Esophagus squamous epithelium (tissue), 5 donors: ENCODE measurements at regions not wholly inside any gene's neighbourhood (a gene's known extent, or its start where the extent isn't known, plus 50 kb on each side); places are given as distances from the start of the nearest gene placed in this dataset.

Experiments used
- DNase-seq: peaks from one replicate; lab custom pipeline; 2025; lab: John Stamatoyannopoulos, UW
- H3K27ac ChIP-seq, 4 donors: fragments of 200-600 bp; sonication (generic); one replicate each; pipeline ENCODE4 v1.5.1; 2016 to 2019; ENCODE audit warnings: mild to moderate bottlenecking in 1 of 4
- H3K27me3 ChIP-seq, 4 donors: fragments of 200-600 bp; sonication (generic); 1 replicate in 3 of 4; 2 replicates in 1 of 4; pipeline versions ENCODE4 v1.5.1 to v1.6.0; 2017 to 2021; ENCODE audit warnings: antibody characterized with exemption in 1 of 4
- H3K36me3 ChIP-seq, 3 donors: fragments of 200-600 bp; sonication (generic); one replicate each; pipeline ENCODE4 v1.5.1; 2016 to 2019
- H3K4me1 ChIP-seq, 3 donors: fragments of 200-600 bp; sonication (generic); one replicate each; pipeline ENCODE4 v1.5.1; 2017 to 2019
- H3K4me3 ChIP-seq, 4 donors: fragments of 200-600 bp; sonication (generic); 1 replicate in 3 of 4; 2 replicates in 1 of 4; pipeline ENCODE4 v1.5.1; 2016 to 2019; ENCODE audit warnings: mild to moderate bottlenecking in 2 of 4, moderate library complexity in 1 of 4
- H3K9me3 ChIP-seq, 3 donors: fragments of 200-600 bp; sonication (generic); one replicate each; pipeline ENCODE4 v1.5.1; 2016 to 2019
- POLR2A ChIP-seq, 4 donors: fragments of 450-650 bp; IDR thresholded peaks; one replicate each; pipeline ENCODE4 v1.6.1; 2017; ENCODE audit warnings: antibody characterized with exemption in 4 of 4, mild to moderate bottlenecking in 4 of 4, moderate library complexity in 3 of 4
- WGBS, 2 donors: methylation state at CpG; one replicate each; pipeline ENCODE4 v1.1.5; 2018; 5-methylcytosine and 5-hydroxymethylcytosine counted together
- intact Hi-C: fragments of 100-400 bp; cut with DNase I; formaldehyde crosslinking; loops from one replicate; pipeline ENCODE4 v1.15.0; 2022
- TF ChIP-seq, protein P1 (sequence below), 6 experiments: fragments of 450-650 bp in 4 of 6; fragments of 200-600 bp in 2 of 6; sonication (generic) in 2 of 6; IDR thresholded peaks; one replicate each; pipeline ENCODE4 v1.5.1; 2016 to 2019; ENCODE audit warnings: antibody characterized with exemption in 6 of 6, mild to moderate bottlenecking in 4 of 6, moderate library complexity in 4 of 6
- donor health status: DM: yes; HTN: yes; CAD: no.

DNA sequence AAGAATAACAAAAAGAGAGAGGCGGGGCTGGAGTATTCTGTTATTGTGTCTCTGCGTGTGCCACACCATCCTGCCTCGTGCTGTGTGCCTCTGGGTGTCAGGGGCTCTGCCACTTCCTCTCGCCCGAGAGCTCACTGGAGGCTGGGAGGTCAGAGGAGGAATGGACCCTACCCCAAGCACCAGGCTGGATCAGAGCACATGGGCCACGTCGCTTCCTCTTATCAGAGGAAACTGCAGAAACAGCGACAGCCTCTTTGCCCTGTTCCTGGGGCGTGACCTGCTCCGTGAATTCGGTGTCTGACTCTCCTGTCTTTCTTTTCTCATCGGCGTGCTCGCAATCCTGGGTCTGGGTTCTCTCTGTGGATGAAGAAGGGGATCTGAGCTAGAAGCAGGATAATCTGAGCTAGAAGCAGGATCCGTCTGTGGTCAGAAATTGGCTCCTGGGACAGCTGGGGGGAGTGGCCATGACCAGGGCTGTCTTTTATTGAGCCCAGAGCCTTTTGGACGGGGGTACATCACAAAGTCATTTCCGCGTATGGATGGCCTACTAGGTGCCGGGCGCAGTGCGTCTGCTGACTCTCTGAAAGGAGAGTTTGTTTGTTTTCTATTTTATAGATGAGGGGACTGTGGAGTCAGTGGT, 150.3 kb upstream of the COL5A1 start:
- peaks cover 0 to 96% (median 0%) of the 10 kb centered on the region in 4 donors for H3K27me3 ChIP-seq
- 59 to 80% methylated on average over 16 to 20 of the region's 21 CpGs for WGBS, 2 donors
- peak overlapping the region in 3 of 4 donors; percentile 9 to 78 (median 71) for H3K27ac ChIP-seq
- no peaks in the 10 kb centered on the region for H3K9me3 ChIP-seq
- H3K4me3 ChIP-seq, result no peak overlapping the region
- intact Hi-C loops, result no loop called here
- DNase-seq, result no peak
- H3K4me1 ChIP-seq, result peaks cover 0 to 13% (median 0%) of the 10 kb centered on the region in 3 donors
- no peaks in the 10 kb centered on the region for H3K36me3 ChIP-seq
- TF ChIP-seq, protein P1, sequence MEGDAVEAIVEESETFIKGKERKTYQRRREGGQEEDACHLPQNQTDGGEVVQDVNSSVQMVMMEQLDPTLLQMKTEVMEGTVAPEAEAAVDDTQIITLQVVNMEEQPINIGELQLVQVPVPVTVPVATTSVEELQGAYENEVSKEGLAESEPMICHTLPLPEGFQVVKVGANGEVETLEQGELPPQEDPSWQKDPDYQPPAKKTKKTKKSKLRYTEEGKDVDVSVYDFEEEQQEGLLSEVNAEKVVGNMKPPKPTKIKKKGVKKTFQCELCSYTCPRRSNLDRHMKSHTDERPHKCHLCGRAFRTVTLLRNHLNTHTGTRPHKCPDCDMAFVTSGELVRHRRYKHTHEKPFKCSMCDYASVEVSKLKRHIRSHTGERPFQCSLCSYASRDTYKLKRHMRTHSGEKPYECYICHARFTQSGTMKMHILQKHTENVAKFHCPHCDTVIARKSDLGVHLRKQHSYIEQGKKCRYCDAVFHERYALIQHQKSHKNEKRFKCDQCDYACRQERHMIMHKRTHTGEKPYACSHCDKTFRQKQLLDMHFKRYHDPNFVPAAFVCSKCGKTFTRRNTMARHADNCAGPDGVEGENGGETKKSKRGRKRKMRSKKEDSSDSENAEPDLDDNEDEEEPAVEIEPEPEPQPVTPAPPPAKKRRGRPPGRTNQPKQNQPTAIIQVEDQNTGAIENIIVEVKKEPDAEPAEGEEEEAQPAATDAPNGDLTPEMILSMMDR (IDR thresholded peaks at IDR 0.05), result no peak
- no peak for TF ChIP-seq POLR2A (IDR thresholded peaks at IDR 0.05)

DNA sequence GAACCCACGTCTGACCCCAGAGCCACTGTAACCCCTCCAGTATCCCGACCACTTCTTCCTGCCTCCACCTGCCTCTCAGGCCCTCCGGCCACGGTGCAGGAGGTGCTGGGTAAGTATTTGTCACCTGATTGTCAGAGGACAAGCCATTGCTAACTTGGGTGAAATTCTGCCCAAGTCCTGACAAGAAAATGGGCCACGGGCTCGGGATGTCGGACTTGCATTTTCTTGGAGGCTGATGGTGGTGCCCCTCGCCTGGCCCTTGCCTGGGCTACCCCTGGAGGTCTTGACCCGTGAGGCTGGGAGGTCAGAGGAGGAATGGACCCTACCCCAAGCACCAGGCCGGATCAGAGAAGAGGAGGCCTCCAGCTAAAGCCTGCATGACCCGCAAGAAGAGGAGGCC, 149.7 kb upstream of the COL5A1 start:
- DNase-seq, result no peak
- WGBS, 2 donors, result 49 to 74% methylated on average over 4 to 10 of the region's 11 CpGs
- intact Hi-C loops, result no loop called here

DNA sequence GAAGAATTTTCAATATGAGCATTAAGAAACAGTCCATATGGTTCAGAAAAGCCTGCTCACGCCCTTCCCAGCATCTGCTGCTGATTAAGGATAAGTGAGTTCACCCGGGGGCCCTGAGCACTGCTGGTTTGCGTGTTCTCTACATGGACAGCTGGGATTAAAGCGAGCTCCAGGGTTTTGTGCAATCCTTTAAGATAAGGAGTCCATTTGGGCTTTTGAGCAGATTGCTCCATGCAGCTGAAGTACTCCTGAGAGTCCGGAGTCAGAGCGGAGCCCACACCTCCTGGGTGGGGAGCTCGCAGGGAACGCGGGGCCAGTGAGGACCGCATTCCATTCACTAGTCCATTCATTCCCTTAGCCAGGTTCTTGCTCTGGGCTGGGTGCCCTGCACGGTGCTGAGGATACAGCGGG, 149.3 kb upstream of the COL5A1 start:
- H3K36me3 ChIP-seq, result no peaks in the 10 kb centered on the region
- no peak overlapping the region for H3K4me3 ChIP-seq
- TF ChIP-seq, protein P1 (IDR thresholded peaks at IDR 0.05), result no peak
- TF ChIP-seq POLR2A (IDR thresholded peaks at IDR 0.05), result no peak
- intact Hi-C loops, result no loop called here
- H3K27ac ChIP-seq, result peak overlapping the region in 2 of 4 donors; percentile 9 to 71
- no peaks in the 10 kb centered on the region for H3K9me3 ChIP-seq
- H3K27me3 ChIP-seq, result peaks cover 0 to 89% (median 0%) of the 10 kb centered on the region in 4 donors
- no peak for DNase-seq
- peaks cover 0 to 13% (median 0%) of the 10 kb centered on the region in 3 donors for H3K4me1 ChIP-seq
- 52 to 84% methylated on average over 9 to 11 of the region's 12 CpGs for WGBS, 2 donors

More for the DNA sequence above, 149.7 kb upstream of the COL5A1 start:
- H3K27ac ChIP-seq, result peak overlapping the region in 3 of 4 donors; percentile 9 to 78 (median 71)
- H3K36me3 ChIP-seq, result no peaks in the 10 kb centered on the region
- H3K4me3 ChIP-seq, result no peak overlapping the region
- peaks cover 0 to 13% (median 0%) of the 10 kb centered on the region in 3 donors for H3K4me1 ChIP-seq
- no peak for TF ChIP-seq POLR2A (IDR thresholded peaks at IDR 0.05)
- TF ChIP-seq, protein P1 (IDR thresholded peaks at IDR 0.05), result no peak
- H3K9me3 ChIP-seq, result no peaks in the 10 kb centered on the region
- peaks cover 0 to 94% (median 0%) of the 10 kb centered on the region in 4 donors for H3K27me3 ChIP-seq

DNA sequence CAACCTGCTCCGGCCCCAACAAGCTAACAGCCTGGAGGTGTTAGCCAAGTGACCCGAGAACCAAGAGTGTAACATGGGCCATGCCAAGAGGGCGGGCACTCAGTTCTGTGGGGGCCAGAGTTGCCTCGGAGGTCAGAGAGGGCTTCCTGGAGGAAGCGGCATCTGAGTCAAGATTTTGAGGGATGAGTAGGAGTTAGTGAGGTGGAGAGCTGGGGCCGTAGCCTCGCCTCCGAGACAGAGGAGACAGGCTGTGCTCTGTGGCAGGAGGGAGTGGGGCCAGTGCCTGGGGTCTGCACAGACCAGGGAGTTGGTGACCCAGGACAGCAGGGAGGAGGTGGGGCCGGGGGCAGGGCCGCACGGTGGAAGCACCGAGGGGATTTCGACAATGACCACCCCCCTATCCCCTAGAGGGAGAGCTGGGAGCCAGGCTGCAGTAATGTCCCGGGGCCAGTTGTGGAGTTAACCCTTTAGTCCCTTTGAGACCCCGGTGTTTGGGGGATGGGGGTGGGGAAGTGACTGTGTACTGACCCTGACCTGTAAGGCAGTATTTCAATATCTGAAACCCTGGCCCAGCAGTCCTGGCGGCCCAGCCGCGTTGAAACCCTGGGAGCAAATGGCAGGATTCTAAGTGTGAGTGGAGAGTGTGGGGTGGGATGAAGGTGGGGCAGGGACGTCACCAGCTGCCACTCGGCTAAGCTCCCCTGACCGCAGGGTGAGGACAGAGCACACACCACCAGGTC, 148.7 kb upstream of the COL5A1 start:
- WGBS, 2 donors, result 55 to 58% methylated on average over 13 of the region's 21 CpGs
- intact Hi-C loops, result no loop called here
- H3K27me3 ChIP-seq, result peaks cover 0 to 83% (median 0%) of the 10 kb centered on the region in 4 donors
- no peak for DNase-seq
- peak overlapping the region in 1 of 4 donors; percentile 63 for H3K27ac ChIP-seq
- H3K36me3 ChIP-seq, result no peaks in the 10 kb centered on the region
- TF ChIP-seq, protein P1 (IDR thresholded peaks at IDR 0.05), result no peak
- no peak for TF ChIP-seq POLR2A (IDR thresholded peaks at IDR 0.05)
- peaks cover 0 to 13% (median 0%) of the 10 kb centered on the region in 3 donors for H3K4me1 ChIP-seq
- no peaks in the 10 kb centered on the region for H3K9me3 ChIP-seq
- no peak overlapping the region for H3K4me3 ChIP-seq
